ENCODE measurements at regions not wholly inside any gene's neighbourhood (a gene's known extent, or its start where the extent isn't known, plus 50 kb on each side); places are given as distances from the start of the nearest gene placed in this dataset.
"Not testable (repeated sequence)": the region's sequence is repeated elsewhere in the genome, so short reads cannot be mapped to it uniquely, and the experiment has no call there.

GRCh38 chr2:221914334-221914880 lies 342.3 kb upstream of the EPHA4 start:
- Mint-ChIP-seq H3K27me3 (no peaks in the 10 kb centered on the region), H3K27ac (no peak overlapping the region), H3K4me1 (no peaks in the 10 kb centered on the region), H3K36me3 (ENCODE audit: low read depth) (no peaks in the 10 kb centered on the region), H3K4me3 (no peak overlapping the region), H3K9me3 (no peaks in the 10 kb centered on the region)
- POLR2A ChIA-PET, result interaction anchor here (0.6 kb wide), 1 partner anchor 12 kb away, joined by 3 read pairs; no protein-coding TSS in a partner anchor
- CTCF ChIA-PET, result no interaction called here
- no peak for DNase-seq

DNA sequence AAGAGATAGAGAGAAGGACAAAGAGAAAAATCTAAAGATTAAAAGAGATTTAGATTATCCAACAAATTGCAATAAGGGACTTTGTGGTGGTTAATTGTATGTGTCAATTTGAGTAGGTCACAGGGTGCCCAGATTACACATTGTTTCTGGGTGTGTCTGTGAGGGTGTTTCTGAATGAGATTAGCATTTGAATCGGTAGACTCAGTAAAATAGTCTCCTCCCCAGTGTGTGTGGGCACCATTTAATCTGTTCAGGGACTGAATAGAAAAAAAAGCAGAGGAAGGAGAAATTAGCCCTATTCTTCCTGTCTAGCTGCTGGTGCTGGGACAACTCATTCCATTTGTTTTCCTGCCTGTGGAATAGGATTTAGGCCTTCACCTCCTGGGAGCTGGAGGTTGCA lies 339.8 kb upstream of the EPHA4 start:
- ChIA-PET CTCF (no interaction called here), POLR2A (no interaction called here)
- no peaks in the 10 kb centered on the region for H3K4me1 Mint-ChIP-seq
- H3K9me3 Mint-ChIP-seq, result no peaks in the 10 kb centered on the region
- H3K36me3 Mint-ChIP-seq (ENCODE audit: low read depth), result no peaks in the 10 kb centered on the region
- no peak for DNase-seq
- no peaks in the 10 kb centered on the region for H3K27me3 Mint-ChIP-seq
- H3K27ac Mint-ChIP-seq, result no peak overlapping the region
- H3K4me3 Mint-ChIP-seq, result no peak overlapping the region

- Mint-ChIP-seq H3K27ac (no peak overlapping the region), H3K36me3 (ENCODE audit: low read depth) (no peaks in the 10 kb centered on the region), H3K27me3 (no peaks in the 10 kb centered on the region), H3K4me1 (no peaks in the 10 kb centered on the region), H3K4me3 (no peak overlapping the region), H3K9me3 (no peaks in the 10 kb centered on the region)
- DNase-seq, result no peak
- POLR2A ChIA-PET, result no interaction called here
- CTCF ChIA-PET, result no interaction called here
Measured at GRCh38 chr2:221911321-221911720, 339.2 kb upstream of the EPHA4 start.

- POLR2A ChIA-PET, result no interaction called here
- CTCF ChIA-PET, result no interaction called here
- Mint-ChIP-seq H3K27me3 (no peaks in the 10 kb centered on the region), H3K36me3 (ENCODE audit: low read depth) (no peaks in the 10 kb centered on the region), H3K9me3 (no peaks in the 10 kb centered on the region), H3K27ac (no peak overlapping the region), H3K4me1 (no peaks in the 10 kb centered on the region), H3K4me3 (no peak overlapping the region)
- DNase-seq, result no peak
Measured at GRCh38 chr2:221908518-221908917, 336.4 kb upstream of the EPHA4 start.

- no peak for DNase-seq
- H3K27me3 Mint-ChIP-seq, result no peaks in the 10 kb centered on the region
- no peaks in the 10 kb centered on the region for H3K36me3 Mint-ChIP-seq (ENCODE audit: low read depth)
- H3K9me3 Mint-ChIP-seq, result no peaks in the 10 kb centered on the region
- H3K4me3 Mint-ChIP-seq, result no peak overlapping the region
- ChIA-PET CTCF (no interaction called here), POLR2A (no interaction called here)
- no peaks in the 10 kb centered on the region for H3K4me1 Mint-ChIP-seq
- H3K27ac Mint-ChIP-seq, result no peak overlapping the region
Measured at GRCh38 chr2:221897718-221898117, 325.6 kb upstream of the EPHA4 start.

DNA sequence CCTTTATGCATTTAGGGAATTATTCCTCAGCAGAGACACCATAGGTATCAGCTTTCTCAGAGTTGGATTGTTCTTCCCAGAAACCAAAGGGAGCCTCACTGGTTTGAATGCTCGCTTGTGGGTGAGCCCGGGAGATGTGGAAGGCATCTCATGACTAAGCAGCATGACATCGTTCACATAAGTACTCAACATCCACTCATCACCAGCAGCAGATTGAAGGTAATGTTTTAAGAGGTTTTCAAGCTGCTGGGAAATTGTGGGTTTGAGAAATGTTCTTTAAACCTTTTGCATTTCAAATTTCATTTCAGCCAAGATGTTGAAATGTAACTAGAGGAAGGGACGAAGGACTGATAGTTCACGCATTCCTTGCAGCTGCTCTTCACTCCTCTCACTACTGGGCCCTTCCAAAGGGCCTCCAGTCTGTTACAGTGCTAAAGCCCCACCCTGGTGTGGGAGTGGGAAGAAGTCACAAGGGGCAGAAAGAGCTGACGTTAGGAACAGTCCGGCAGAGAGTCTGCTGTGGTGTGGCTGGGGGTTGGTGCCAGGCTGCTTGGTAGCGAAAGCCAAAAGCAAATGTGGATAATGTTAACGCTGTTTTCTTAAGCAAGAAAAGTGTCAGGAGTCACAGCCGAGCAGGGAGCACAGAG lies 324.5 kb upstream of the EPHA4 start:
- H3K4me1 Mint-ChIP-seq, result no peaks in the 10 kb centered on the region
- no peak for DNase-seq
- no peak overlapping the region for H3K4me3 Mint-ChIP-seq
- POLR2A ChIA-PET, result no interaction called here
- no peaks in the 10 kb centered on the region for H3K9me3 Mint-ChIP-seq
- H3K36me3 Mint-ChIP-seq (ENCODE audit: low read depth), result no peaks in the 10 kb centered on the region
- no peaks in the 10 kb centered on the region for H3K27me3 Mint-ChIP-seq
- CTCF ChIA-PET, result no interaction called here
- H3K27ac Mint-ChIP-seq, result no peak overlapping the region

DNA sequence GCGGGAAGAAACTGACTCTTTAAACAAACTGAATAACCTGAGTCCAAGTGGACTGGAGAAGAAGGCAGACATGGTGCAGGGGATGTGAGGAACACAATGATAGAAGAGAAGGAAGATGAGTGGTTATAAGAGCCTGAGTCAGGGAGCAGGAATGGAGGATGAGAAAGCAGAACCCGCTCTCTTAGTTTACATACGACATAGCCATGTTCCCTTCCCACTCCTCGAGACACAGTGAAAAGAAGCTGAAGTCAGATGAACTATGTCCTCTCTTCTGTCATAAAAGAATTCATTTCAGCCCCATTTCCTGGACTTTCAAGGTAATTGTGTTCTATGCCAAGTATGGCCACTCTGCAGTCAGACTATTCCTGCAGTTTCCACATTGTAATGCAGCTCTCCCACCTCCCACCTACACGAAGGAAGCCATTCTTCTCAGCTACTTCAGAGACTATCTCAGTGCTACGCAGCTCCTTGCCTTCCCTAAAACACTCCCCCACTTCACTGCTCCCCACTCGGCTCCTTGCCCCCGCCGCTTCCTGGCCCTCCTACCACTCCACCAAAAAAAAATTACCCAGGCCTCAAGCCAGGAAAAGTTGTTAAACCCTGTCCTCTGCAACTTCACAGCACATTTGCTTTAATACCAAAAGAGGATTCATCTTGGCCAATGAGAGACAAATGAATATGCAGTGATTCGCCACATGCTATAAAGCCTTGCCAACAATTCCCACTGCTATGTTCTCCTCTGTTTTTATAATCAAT lies 323.4 kb upstream of the EPHA4 start:
- CTCF ChIA-PET, result no interaction called here
- H3K27ac Mint-ChIP-seq, result no peak overlapping the region
- DNase-seq, result no peak
- H3K4me3 Mint-ChIP-seq, result no peak overlapping the region
- H3K4me1 Mint-ChIP-seq, result no peaks in the 10 kb centered on the region
- POLR2A ChIA-PET, result no interaction called here
- no peaks in the 10 kb centered on the region for H3K36me3 Mint-ChIP-seq (ENCODE audit: low read depth)
- no peaks in the 10 kb centered on the region for H3K9me3 Mint-ChIP-seq
- H3K27me3 Mint-ChIP-seq, result no peaks in the 10 kb centered on the region

- Mint-ChIP-seq H3K4me3 (no peak overlapping the region), H3K4me1 (no peaks in the 10 kb centered on the region), H3K27me3 (no peaks in the 10 kb centered on the region), H3K36me3 (ENCODE audit: low read depth) (no peaks in the 10 kb centered on the region), H3K9me3 (no peaks in the 10 kb centered on the region), H3K27ac (no peak overlapping the region)
- CTCF ChIA-PET, result no interaction called here
- no peak for DNase-seq
- POLR2A ChIA-PET, result no interaction called here
Measured at GRCh38 chr2:221893501-221893900, 321.4 kb upstream of the EPHA4 start.

- H3K27ac Mint-ChIP-seq; H3K36me3 Mint-ChIP-seq (ENCODE audit: low read depth); H3K9me3 Mint-ChIP-seq; H3K27me3 Mint-ChIP-seq; POLR2A ChIA-PET; CTCF ChIA-PET; H3K4me3 Mint-ChIP-seq; DNase-seq; H3K4me1 Mint-ChIP-seq: not testable (repeated sequence)
Measured at GRCh38 chr2:221892006-221892405, 319.9 kb upstream of the EPHA4 start.

DNA sequence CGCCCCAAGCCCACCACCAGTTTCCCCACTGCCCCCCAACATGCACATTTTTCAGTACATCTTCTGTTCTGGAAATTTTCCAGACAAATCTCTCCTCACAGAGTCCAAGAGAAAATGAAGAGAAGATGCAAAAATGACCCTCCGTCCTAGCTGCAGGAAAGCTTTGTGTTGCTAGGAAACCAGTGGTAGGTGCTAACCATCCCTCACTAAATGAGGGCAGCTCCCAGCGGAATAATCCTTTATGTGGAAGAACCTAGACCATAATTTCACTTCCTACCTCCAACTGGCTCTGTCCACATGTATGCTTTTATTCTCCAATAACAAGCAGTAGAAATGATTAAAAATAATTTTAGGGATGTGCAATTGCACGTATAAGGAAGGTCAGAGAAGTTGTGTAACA lies 311.9 kb upstream of the EPHA4 start:
- Mint-ChIP-seq H3K4me3 (no peak overlapping the region), H3K9me3 (no peaks in the 10 kb centered on the region), H3K36me3 (ENCODE audit: low read depth) (no peaks in the 10 kb centered on the region), H3K27ac (no peak overlapping the region), H3K4me1 (no peaks in the 10 kb centered on the region), H3K27me3 (no peaks in the 10 kb centered on the region)
- ChIA-PET CTCF (no interaction called here), POLR2A (no interaction called here)
- DNase-seq, result no peak

- H3K36me3 Mint-ChIP-seq (ENCODE audit: low read depth), result no peaks in the 10 kb centered on the region
- no peaks in the 10 kb centered on the region for H3K4me1 Mint-ChIP-seq
- H3K4me3 Mint-ChIP-seq, result no peak overlapping the region
- ChIA-PET POLR2A (no interaction called here), CTCF (no interaction called here)
- no peaks in the 10 kb centered on the region for H3K27me3 Mint-ChIP-seq
- H3K27ac Mint-ChIP-seq, result no peak overlapping the region
- no peaks in the 10 kb centered on the region for H3K9me3 Mint-ChIP-seq
- DNase-seq, result no peak
Measured at GRCh38 chr2:221876016-221876415, 303.9 kb upstream of the EPHA4 start.

GRCh38 chr2:221874444-221874843 lies 302.3 kb upstream of the EPHA4 start:
- Mint-ChIP-seq H3K27me3 (no peaks in the 10 kb centered on the region), H3K4me1 (no peaks in the 10 kb centered on the region), H3K9me3 (no peaks in the 10 kb centered on the region), H3K27ac (no peak overlapping the region), H3K4me3 (no peak overlapping the region), H3K36me3 (ENCODE audit: low read depth) (no peaks in the 10 kb centered on the region)
- DNase-seq, result no peak
- ChIA-PET POLR2A (no interaction called here), CTCF (no interaction called here)

GRCh38 chr2:221857719-221858118 lies 285.6 kb upstream of the EPHA4 start:
- H3K4me1 Mint-ChIP-seq, result no peaks in the 10 kb centered on the region
- ChIA-PET POLR2A (no interaction called here), CTCF (no interaction called here)
- no peak for DNase-seq
- no peaks in the 10 kb centered on the region for H3K36me3 Mint-ChIP-seq (ENCODE audit: low read depth)
- H3K9me3 Mint-ChIP-seq, result peaks cover 6% of the 10 kb centered on the region
- H3K27ac Mint-ChIP-seq, result no peak overlapping the region
- H3K27me3 Mint-ChIP-seq, result no peaks in the 10 kb centered on the region
- no peak overlapping the region for H3K4me3 Mint-ChIP-seq

- no peak overlapping the region for H3K27ac Mint-ChIP-seq
- no peak for DNase-seq
- no peaks in the 10 kb centered on the region for H3K4me1 Mint-ChIP-seq
- no peaks in the 10 kb centered on the region for H3K27me3 Mint-ChIP-seq
- H3K36me3 Mint-ChIP-seq (ENCODE audit: low read depth), result no peaks in the 10 kb centered on the region
- H3K9me3 Mint-ChIP-seq, result peaks cover 6% of the 10 kb centered on the region
- ChIA-PET POLR2A (no interaction called here), CTCF (no interaction called here)
- H3K4me3 Mint-ChIP-seq, result no peak overlapping the region
Measured at GRCh38 chr2:221853297-221853696, 281.2 kb upstream of the EPHA4 start.

All from activated CD4-positive, alpha-beta T cell treated with anti-CD3 and anti-CD28 coated beads, Interleukin-2, amount 10 ng/mL, durations not matched to agents 7 days and 5 days (primary cell).